ENCODE measurements at regions not wholly inside any gene's neighbourhood (a gene's known extent, or its start where the extent isn't known, plus 50 kb on each side); places are given as distances from the start of the nearest gene placed in this dataset.

- DNase-seq (ENCODE audit: low read depth): no peak
- no peak for TF ChIP-seq CTCF (IDR thresholded peaks at IDR 0.05; ENCODE audit: control insufficient read depth, extremely low read depth, insufficient read depth)
- no peak overlapping the region for H3K4me3 ChIP-seq (ENCODE audit: low read depth, low read length)
Measured at GRCh38 chr12:87310126-87310525, 719.1 kb downstream of the C12orf50 start.

- no peak overlapping the region for H3K4me3 ChIP-seq (ENCODE audit: low read depth, low read length)
- DNase-seq (ENCODE audit: low read depth): no peak
- no peak for TF ChIP-seq CTCF (IDR thresholded peaks at IDR 0.05; ENCODE audit: control insufficient read depth, extremely low read depth, insufficient read depth)
Measured at GRCh38 chr12:87305481-87305880, 723.7 kb downstream of the C12orf50 start.

GRCh38 chr12:87304406-87304805, 724.8 kb downstream of the C12orf50 start:
- H3K4me3 ChIP-seq (ENCODE audit: low read depth, low read length): no peak overlapping the region
- TF ChIP-seq CTCF (IDR thresholded peaks at IDR 0.05; ENCODE audit: control insufficient read depth, extremely low read depth, insufficient read depth): no peak
- no peak for DNase-seq (ENCODE audit: low read depth)

- no peak overlapping the region for H3K4me3 ChIP-seq (ENCODE audit: low read depth, low read length)
- TF ChIP-seq CTCF (IDR thresholded peaks at IDR 0.05; ENCODE audit: control insufficient read depth, extremely low read depth, insufficient read depth): no peak
- no peak for DNase-seq (ENCODE audit: low read depth)
Measured at GRCh38 chr12:87303396-87304012, 725.7 kb downstream of the C12orf50 start.

- TF ChIP-seq CTCF (IDR thresholded peaks at IDR 0.05; ENCODE audit: control insufficient read depth, extremely low read depth, insufficient read depth): no peak
- no peak for DNase-seq (ENCODE audit: low read depth)
Measured at GRCh38 chr12:87302126-87302745, 727.0 kb downstream of the C12orf50 start.

GRCh38 chr12:87290505-87290904, 738.7 kb downstream of the C12orf50 start:
- no peak overlapping the region for H3K4me3 ChIP-seq (ENCODE audit: low read depth, low read length)
- no peak for TF ChIP-seq CTCF (IDR thresholded peaks at IDR 0.05; ENCODE audit: control insufficient read depth, extremely low read depth, insufficient read depth)
- DNase-seq (ENCODE audit: low read depth): no peak

More at GRCh38 chr12:87302126-87302745, 727.0 kb downstream of the C12orf50 start:
- H3K4me3 ChIP-seq (ENCODE audit: low read depth, low read length): no peak overlapping the region

- DNase-seq (ENCODE audit: low read depth): no peak
- no peak overlapping the region for H3K4me3 ChIP-seq (ENCODE audit: low read depth, low read length)
- no peak for TF ChIP-seq CTCF (IDR thresholded peaks at IDR 0.05; ENCODE audit: control insufficient read depth, extremely low read depth, insufficient read depth)
Measured at GRCh38 chr12:87283886-87284285, 745.3 kb downstream of the C12orf50 start.
